Right cardiac atrium (tissue), 5 donors: ENCODE measurements at regions not wholly inside any gene's neighbourhood (a gene's known extent, or its start where the extent isn't known, plus 50 kb on each side); places are given as distances from the start of the nearest gene placed in this dataset.

ENCODE experiments used
- ATAC-seq, 2 donors: fragments of 200-7000 bp; cut with Tn5 transposase; one replicate each; pipeline versions ENCODE4 v1.8.0 to v1.9.1; 2020; ENCODE audit warnings: moderate library complexity in 2 of 2, mild to moderate bottlenecking in 1 of 2
- DNase-seq, 3 donors: peaks; one replicate each; pipeline ENCODE4 v3.0.0-alpha.2; 2020
- H3K27ac ChIP-seq: one replicate; pipeline ENCODE4 v1.5.1; 2013; ENCODE audit warnings: mild to moderate bottlenecking, low read length, control low read depth, moderate library complexity
- H3K27me3 ChIP-seq: one replicate; pipeline ENCODE4 v1.6.1; 2013; ENCODE audit not compliant: control insufficient read depth, insufficient read depth
- H3K4me1 ChIP-seq: one replicate; pipeline ENCODE4 v1.6.1; 2013; ENCODE audit warnings: low read length; ENCODE audit not compliant: control insufficient read depth, insufficient read depth
- H3K4me3 ChIP-seq: one replicate; pipeline ENCODE4 v1.5.1; 2013; ENCODE audit warnings: low read length, control low read depth
- H3K9me3 ChIP-seq: one replicate; pipeline ENCODE4 v1.6.1; 2013; ENCODE audit warnings: low read length; ENCODE audit not compliant: control insufficient read depth
- WGBS: extraction: QIAGEN DNeasy Blood & Tissue Kit; methylation state at CpG from one replicate; pipeline ENCODE4 v1.1.7; 2013; 5-methylcytosine and 5-hydroxymethylcytosine counted together
- intact Hi-C, 4 donors: fragments of 100-400 bp; cut with DNase I; formaldehyde crosslinking; loops; one replicate each; pipeline versions ENCODE4 v1.11.0 to v1.14.0; 2022 to 2023
- donor health status: healthy with polysubstance abuse.
- donor health status: DM: no; HTN: yes; CAD: no.
- donor health status: DM: no; HTN: no; CAD: no.
- donor health status: DM: no; HTN: yes; CAD: no; lungs with severe emphysema.
- donor health status: DM: yes; HTN: yes; CAD: no.

DNA sequence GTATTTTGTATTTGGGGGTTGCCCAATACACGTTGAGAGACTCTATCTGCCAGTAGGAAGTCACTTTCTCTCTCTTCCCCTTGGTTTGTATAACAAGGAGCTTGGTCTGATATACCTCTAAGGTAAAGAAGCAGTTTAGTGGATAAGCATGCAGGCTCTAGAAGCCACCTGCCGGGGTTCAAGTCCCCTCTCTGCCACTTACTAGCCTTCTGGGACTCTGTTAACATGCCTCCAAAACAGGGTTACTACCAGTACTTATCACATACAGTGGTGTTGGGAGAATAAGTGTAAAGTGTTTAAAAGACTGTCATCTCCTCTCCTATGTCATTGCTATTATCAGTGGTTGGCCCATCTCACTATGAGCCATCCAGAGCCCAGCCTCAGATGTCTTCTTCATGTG, 156.1 kb upstream of the HS3ST3A1 start:
- Histone ChIP-seq H3K4me3 (no peak overlapping the region), H3K4me1 (no peaks in the 10 kb centered on the region), H3K9me3 (no peaks in the 10 kb centered on the region), H3K27me3 (no peaks in the 10 kb centered on the region), H3K27ac (no peak overlapping the region)
- intact Hi-C loops, result no loop called here
- DNase-seq (no peak), ATAC-seq (peak in 1 of 2 donors; percentile 33)
- 50% methylated on average over 2 of the region's 2 CpGs for WGBS

- ATAC-seq (no peak), DNase-seq (no peak)
- H3K4me3 ChIP-seq, result no peak overlapping the region
- intact Hi-C loops, result no loop called here
- no peaks in the 10 kb centered on the region for H3K27me3 ChIP-seq
- H3K4me1 ChIP-seq, result no peaks in the 10 kb centered on the region
- WGBS, result 56% methylated on average over 6 of the region's 6 CpGs
- H3K9me3 ChIP-seq, result no peaks in the 10 kb centered on the region
- no peak overlapping the region for H3K27ac ChIP-seq
Observed at GRCh38 chr17:13759518-13760335, 158.0 kb upstream of the HS3ST3A1 start.

GRCh38 chr17:13761038-13761603, 159.4 kb upstream of the HS3ST3A1 start:
- Histone ChIP-seq H3K9me3 (no peaks in the 10 kb centered on the region), H3K4me1 (no peaks in the 10 kb centered on the region), H3K27ac (no peak overlapping the region), H3K4me3 (no peak overlapping the region), H3K27me3 (no peaks in the 10 kb centered on the region)
- ATAC-seq (no peak), DNase-seq (no peak)
- 78% methylated on average over 2 of the region's 2 CpGs for WGBS
- intact Hi-C loops, result no loop called here

DNA sequence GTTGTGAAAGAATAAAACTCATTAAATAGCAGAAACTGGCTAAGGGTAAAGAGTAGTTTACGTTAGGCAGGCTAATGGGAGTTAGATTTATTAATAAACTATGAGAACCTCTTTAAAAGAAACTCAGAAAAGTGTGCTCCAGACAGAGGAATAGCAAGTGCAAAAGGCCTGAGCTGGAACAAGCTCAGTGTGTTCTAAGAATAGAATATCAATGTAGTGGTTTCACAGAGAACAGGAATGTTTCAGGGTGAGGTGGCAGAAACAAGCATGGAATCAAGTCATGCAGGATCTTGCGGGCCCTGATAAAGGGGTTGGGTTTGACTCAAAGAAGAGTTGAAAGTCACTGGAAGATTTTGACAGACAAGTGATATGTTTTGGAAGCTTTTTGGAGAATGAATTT, 164.0 kb upstream of the HS3ST3A1 start:
- Histone ChIP-seq H3K27ac (peak overlapping the region; percentile 36), H3K4me3 (no peak overlapping the region), H3K27me3 (no peaks in the 10 kb centered on the region), H3K4me1 (no peaks in the 10 kb centered on the region), H3K9me3 (no peaks in the 10 kb centered on the region)
- 61% methylated on average over 2 of the region's 2 CpGs for WGBS
- no peak for DNase-seq
- ATAC-seq, result peak; percentile 61 to 76
- intact Hi-C loops, result no loop called here

- Histone ChIP-seq H3K9me3 (no peaks in the 10 kb centered on the region), H3K27me3 (no peaks in the 10 kb centered on the region), H3K27ac (no peak overlapping the region), H3K4me1 (no peaks in the 10 kb centered on the region), H3K4me3 (no peak overlapping the region)
- 91% methylated on average over 3 of the region's 3 CpGs for WGBS
- intact Hi-C loops, result no loop called here
- DNase-seq (no peak), ATAC-seq (no peak)
Observed at GRCh38 chr17:13770702-13771101, 169.0 kb upstream of the HS3ST3A1 start.

DNA sequence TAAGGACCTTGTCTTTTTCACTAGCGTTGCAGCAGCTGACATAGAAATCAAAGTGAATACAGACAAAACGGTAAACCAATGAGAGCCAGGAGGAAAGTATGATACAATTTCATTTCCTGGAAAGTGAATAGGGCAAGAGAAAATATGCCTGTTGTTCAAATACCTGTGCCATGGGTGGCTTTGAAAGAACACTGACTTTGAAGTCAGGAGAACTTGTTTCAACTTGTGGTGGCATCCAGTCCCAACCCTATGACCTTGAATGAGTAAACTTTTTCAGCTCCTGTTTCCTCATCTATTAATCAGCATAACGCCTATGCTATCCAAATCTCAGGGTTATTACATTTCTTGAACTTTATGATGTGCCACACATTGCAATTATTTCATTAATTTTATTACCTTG, 173.7 kb upstream of the HS3ST3A1 start:
- Histone ChIP-seq H3K9me3 (no peaks in the 10 kb centered on the region), H3K27ac (peak overlapping the region; percentile 31), H3K4me3 (no peak overlapping the region), H3K27me3 (no peaks in the 10 kb centered on the region), H3K4me1 (peaks cover 4% of the 10 kb centered on the region)
- ATAC-seq (no peak), DNase-seq (no peak)
- 40% methylated on average over 3 of the region's 3 CpGs for WGBS
- intact Hi-C loops, result no loop called here

DNA sequence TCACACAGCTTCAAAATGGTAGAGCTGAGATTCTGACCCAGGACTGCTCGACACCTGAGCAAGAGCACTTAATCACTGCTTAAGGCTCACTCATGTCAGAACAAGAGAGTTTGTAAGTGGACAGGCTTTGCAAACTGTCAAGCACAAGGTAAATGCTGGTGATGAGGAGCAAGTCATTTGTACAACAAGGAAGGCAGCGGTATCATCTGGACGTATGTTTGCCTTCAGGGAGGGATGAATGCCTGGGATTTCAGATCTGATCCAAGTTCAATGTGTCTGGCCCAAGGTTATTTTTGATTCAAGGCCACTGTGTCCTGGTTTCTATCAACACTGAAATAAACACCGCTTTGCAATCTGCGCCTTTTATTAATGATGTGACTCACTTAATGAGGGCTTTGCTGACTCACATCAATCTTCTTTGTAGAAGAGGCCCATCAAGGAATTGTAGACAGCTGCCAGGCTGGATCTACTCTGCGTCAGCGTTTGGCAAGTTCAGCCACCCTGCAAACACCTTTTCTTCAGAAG, 174.4 kb upstream of the HS3ST3A1 start:
- Histone ChIP-seq H3K4me1 (peaks cover 4% of the 10 kb centered on the region), H3K27ac (peak overlapping the region; percentile 46), H3K27me3 (no peaks in the 10 kb centered on the region), H3K4me3 (no peak overlapping the region), H3K9me3 (no peaks in the 10 kb centered on the region)
- ATAC-seq (peak; percentile 84 to 92), DNase-seq (peak in 2 of 3 donors; percentile 47 to 57)
- WGBS, result 50% methylated on average over 7 of the region's 7 CpGs
- intact Hi-C loops, result no loop called here

GRCh38 chr17:13777003-13777402, 175.3 kb upstream of the HS3ST3A1 start:
- no peak for DNase-seq
- Histone ChIP-seq H3K4me1 (peaks cover 4% of the 10 kb centered on the region), H3K27ac (no peak overlapping the region), H3K27me3 (no peaks in the 10 kb centered on the region), H3K9me3 (no peaks in the 10 kb centered on the region), H3K4me3 (no peak overlapping the region)
- peak in 1 of 2 donors; percentile 25 for ATAC-seq
- 69% methylated on average over 7 of the region's 7 CpGs for WGBS
- intact Hi-C loops, result no loop called here

DNA sequence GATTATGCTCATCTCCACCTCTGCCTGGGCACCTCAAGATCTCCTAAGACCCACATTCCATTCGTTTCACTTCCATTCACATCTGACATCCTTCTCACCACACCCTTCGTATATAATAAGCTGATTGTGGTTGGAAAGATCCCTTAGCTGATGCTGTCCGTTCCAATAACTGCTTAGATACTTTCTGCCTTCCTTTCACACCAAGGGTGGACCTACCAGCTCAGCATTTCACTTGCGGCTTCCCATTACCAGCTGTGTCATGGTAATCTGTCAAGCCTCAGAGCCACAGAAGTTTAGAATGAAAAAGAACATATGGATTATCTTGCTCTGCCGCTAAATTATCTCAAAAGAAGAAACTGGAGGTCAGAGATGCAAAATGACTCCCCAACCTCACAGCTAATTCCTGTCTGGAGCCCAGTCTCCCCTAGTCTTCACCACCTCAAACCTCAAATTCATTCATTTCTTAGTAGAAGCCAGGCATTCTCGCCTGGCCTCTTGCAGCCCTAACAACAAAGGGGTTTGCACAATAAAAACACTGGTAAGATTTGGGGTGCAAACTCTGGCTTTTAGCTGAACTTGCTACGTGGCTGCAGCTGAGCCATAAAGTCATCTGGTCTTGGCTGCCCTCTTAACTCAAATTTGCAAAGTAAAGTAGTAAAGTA, 182.8 kb upstream of the HS3ST3A1 start:
- no peak for DNase-seq
- 49% methylated on average over 7 of the region's 7 CpGs for WGBS
- Histone ChIP-seq H3K4me1 (peaks cover 2% of the 10 kb centered on the region), H3K4me3 (no peak overlapping the region), H3K27ac (no peak overlapping the region), H3K27me3 (no peaks in the 10 kb centered on the region), H3K9me3 (no peaks in the 10 kb centered on the region)
- intact Hi-C loops, result no loop called here
- no peak for ATAC-seq

GRCh38 chr17:13785981-13786598, 184.4 kb upstream of the HS3ST3A1 start:
- 70% methylated on average over 9 of the region's 9 CpGs for WGBS
- DNase-seq, result no peak
- H3K4me3 ChIP-seq, result no peak overlapping the region
- H3K9me3 ChIP-seq, result no peaks in the 10 kb centered on the region
- H3K4me1 ChIP-seq, result peaks cover 2% of the 10 kb centered on the region
- intact Hi-C loops, result no loop called here
- no peak overlapping the region for H3K27ac ChIP-seq
- ATAC-seq, result no peak
- H3K27me3 ChIP-seq, result no peaks in the 10 kb centered on the region

DNA sequence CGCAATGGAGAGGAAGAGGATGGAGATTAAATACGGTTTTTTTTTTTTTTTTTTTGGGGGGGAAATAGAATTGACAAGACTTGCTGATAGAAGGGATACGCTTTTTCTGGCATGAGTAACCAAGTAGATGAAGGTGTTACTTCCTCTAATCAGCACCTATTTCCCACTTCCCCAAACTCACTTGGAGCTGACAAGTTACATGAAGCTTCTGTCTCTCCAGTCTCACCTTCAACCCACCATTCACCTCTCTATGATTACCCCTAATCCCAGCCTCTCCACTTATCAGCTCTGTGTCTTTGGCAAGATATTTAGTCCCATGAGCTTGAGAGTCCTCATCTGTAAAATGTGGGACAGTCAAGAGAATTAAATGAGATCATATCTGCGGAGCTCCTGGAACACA, 185.9 kb upstream of the HS3ST3A1 start:
- Histone ChIP-seq H3K4me1 (peaks cover 2% of the 10 kb centered on the region), H3K9me3 (no peaks in the 10 kb centered on the region), H3K4me3 (no peak overlapping the region), H3K27ac (no peak overlapping the region), H3K27me3 (no peaks in the 10 kb centered on the region)
- DNase-seq (no peak), ATAC-seq (no peak)
- intact Hi-C loops, result no loop called here
- 39% methylated on average over 4 of the region's 4 CpGs for WGBS
